ENCODE measurements at regions not wholly inside any gene's neighbourhood (a gene's known extent, or its start where the extent isn't known, plus 50 kb on each side); places are given as distances from the start of the nearest gene placed in this dataset.

- Histone ChIP-seq H2AFZ (peak overlapping the region; percentile 30; the same call in 1 of the 2 replicates), H3K4me3 (peak overlapping the region; percentile 24; the same call in 1 of the 2 replicates), H3K79me2 (replicated peaks; ENCODE audit: insufficient read depth) (no peaks in the 10 kb centered on the region), H3F3A (replicated peaks; ENCODE audit: low read depth) (no peaks in the 10 kb centered on the region), H3K9me2 (ENCODE audit: insufficient read depth) (no peaks in the 10 kb centered on the region), H3K27ac (ENCODE audit: low read depth) (no peak overlapping the region), H3K27me3 (ENCODE audit: insufficient read depth) (no peaks in the 10 kb centered on the region), H3K4me1 (ENCODE audit: insufficient read depth) (peaks cover 16% of the 10 kb centered on the region), H4K20me1 (replicated peaks; ENCODE audit: insufficient read depth) (no peaks in the 10 kb centered on the region), H3K4me2 (peak overlapping the region; percentile 42), H3K36me3 (ENCODE audit: insufficient read depth) (no peaks in the 10 kb centered on the region)
- Mint-ChIP-seq H3K4me1 (peaks cover 23% of the 10 kb centered on the region), H3K36me3 (ENCODE audit: low read depth) (peaks cover 5% of the 10 kb centered on the region; the same call in 1 of the 3 replicates), H3K27ac (peak overlapping the region; percentile 82), H3K4me3 (peak overlapping the region; percentile 55; the same call in 2 of the 3 replicates), H3K9me3 (peaks cover 5% of the 10 kb centered on the region; the same call in 2 of the 3 replicates), H3K27me3 (ENCODE audit: insufficient read depth, low read depth, poor library complexity) (peaks cover 10% of the 10 kb centered on the region)
- peak; percentile 80 for ATAC-seq
- peak; percentile 75 for DNase-seq (ENCODE audit: low spot score)
- TF ChIP-seq POLR2AphosphoS5 (IDR thresholded peaks at IDR 0.05; ENCODE audit: low read depth) (no peak), ZNF331 (CRISPR knock-in tag; IDR thresholded peaks at IDR 0.05; ENCODE audit: low read depth) (no peak), ZNF114 (CRISPR knock-in tag; IDR thresholded peaks at IDR 0.05) (no peak), NANOG (IDR thresholded peaks at IDR 0.05; ENCODE audit: borderline replicate concordance) (no peak), EZH2 (IDR thresholded peaks at IDR 0.05; ENCODE audit: low read depth, unreplicated experiment) (no peak), JUNB (IDR thresholded peaks at IDR 0.05; ENCODE audit: unreplicated experiment) (no peak), CREB1 (CRISPR knock-in tag; IDR thresholded peaks at IDR 0.05; ENCODE audit: low read depth) (peak; percentile 32; the same call in 1 of the 2 replicates), REST (IDR thresholded peaks at IDR 0.05; ENCODE audit: unreplicated experiment) (no peak), ETS1 (IDR thresholded peaks at IDR 0.05) (no peak)
- TF ChIP-seq, protein P1, sequence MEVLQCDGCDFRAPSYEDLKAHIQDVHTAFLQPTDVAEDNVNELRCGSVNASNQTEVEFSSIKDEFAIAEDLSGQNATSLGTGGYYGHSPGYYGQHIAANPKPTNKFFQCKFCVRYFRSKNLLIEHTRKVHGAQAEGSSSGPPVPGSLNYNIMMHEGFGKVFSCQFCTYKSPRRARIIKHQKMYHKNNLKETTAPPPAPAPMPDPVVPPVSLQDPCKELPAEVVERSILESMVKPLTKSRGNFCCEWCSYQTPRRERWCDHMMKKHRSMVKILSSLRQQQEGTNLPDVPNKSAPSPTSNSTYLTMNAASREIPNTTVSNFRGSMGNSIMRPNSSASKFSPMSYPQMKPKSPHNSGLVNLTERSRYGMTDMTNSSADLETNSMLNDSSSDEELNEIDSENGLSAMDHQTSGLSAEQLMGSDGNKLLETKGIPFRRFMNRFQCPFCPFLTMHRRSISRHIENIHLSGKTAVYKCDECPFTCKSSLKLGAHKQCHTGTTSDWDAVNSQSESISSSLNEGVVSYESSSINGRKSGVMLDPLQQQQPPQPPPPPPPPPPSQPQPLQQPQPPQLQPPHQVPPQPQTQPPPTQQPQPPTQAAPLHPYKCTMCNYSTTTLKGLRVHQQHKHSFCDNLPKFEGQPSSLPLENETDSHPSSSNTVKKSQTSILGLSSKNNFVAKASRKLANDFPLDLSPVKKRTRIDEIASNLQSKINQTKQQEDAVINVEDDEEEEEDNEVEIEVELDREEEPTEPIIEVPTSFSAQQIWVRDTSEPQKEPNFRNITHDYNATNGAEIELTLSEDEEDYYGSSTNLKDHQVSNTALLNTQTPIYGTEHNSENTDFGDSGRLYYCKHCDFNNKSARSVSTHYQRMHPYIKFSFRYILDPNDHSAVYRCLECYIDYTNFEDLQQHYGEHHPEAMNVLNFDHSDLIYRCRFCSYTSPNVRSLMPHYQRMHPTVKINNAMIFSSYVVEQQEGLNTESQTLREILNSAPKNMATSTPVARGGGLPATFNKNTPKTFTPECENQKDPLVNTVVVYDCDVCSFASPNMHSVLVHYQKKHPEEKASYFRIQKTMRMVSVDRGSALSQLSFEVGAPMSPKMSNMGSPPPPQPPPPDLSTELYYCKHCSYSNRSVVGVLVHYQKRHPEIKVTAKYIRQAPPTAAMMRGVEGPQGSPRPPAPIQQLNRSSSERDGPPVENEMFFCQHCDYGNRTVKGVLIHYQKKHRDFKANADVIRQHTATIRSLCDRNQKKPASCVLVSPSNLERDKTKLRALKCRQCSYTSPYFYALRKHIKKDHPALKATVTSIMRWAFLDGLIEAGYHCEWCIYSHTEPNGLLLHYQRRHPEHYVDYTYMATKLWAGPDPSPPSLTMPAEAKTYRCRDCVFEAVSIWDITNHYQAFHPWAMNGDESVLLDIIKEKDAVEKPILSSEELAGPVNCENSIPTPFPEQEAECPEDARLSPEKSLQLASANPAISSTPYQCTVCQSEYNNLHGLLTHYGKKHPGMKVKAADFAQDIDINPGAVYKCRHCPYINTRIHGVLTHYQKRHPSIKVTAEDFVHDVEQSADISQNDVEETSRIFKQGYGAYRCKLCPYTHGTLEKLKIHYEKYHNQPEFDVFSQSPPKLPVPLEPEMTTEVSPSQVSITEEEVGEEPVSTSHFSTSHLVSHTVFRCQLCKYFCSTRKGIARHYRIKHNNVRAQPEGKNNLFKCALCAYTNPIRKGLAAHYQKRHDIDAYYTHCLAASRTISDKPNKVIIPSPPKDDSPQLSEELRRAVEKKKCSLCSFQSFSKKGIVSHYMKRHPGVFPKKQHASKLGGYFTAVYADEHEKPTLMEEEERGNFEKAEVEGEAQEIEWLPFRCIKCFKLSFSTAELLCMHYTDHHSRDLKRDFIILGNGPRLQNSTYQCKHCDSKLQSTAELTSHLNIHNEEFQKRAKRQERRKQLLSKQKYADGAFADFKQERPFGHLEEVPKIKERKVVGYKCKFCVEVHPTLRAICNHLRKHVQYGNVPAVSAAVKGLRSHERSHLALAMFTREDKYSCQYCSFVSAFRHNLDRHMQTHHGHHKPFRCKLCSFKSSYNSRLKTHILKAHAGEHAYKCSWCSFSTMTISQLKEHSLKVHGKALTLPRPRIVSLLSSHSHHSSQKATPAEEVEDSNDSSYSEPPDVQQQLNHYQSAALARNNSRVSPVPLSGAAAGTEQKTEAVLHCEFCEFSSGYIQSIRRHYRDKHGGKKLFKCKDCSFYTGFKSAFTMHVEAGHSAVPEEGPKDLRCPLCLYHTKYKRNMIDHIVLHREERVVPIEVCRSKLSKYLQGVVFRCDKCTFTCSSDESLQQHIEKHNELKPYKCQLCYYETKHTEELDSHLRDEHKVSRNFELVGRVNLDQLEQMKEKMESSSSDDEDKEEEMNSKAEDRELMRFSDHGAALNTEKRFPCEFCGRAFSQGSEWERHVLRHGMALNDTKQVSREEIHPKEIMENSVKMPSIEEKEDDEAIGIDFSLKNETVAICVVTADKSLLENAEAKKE (CRISPR knock-in tag; IDR thresholded peaks at IDR 0.05), result 0 out of 2 replicates have a peak, but pooled peaks have one; percentile 7
Observed at GRCh38 chr3:24684506-24685023, 189.9 kb upstream of the THRB start.
